Keratinocyte (primary cell): ENCODE measurements at regions not wholly inside any gene's neighbourhood (a gene's known extent, or its start where the extent isn't known, plus 50 kb on each side); places are given as distances from the start of the nearest gene placed in this dataset.

Experiments used
- EZH2 ChIP-seq: IDR thresholded peaks from one replicate; pipeline ENCODE4 v1.6.1; 2012; ENCODE audit warnings: inconsistent platforms, mild to moderate bottlenecking, low read length, moderate library complexity
- TF ChIP-seq, protein P1 (sequence below), 3 experiments: IDR thresholded peaks in 1 of 3; conservative IDR thresholded peaks in 1 of 3; optimal IDR thresholded peaks in 1 of 3; 2 replicates in 2 of 3; 3 replicates in 1 of 3; pipeline versions ENCODE3 to v1.5.1; 2011; ENCODE audit warnings: low read length in 3 of 3, mild to moderate bottlenecking in 3 of 3, moderate library complexity in 2 of 3, control low read depth in 1 of 3, inconsistent platforms in 1 of 3; ENCODE audit not compliant: insufficient read depth in 2 of 3; ENCODE audit errors: extremely low read depth in 1 of 3

DNA sequence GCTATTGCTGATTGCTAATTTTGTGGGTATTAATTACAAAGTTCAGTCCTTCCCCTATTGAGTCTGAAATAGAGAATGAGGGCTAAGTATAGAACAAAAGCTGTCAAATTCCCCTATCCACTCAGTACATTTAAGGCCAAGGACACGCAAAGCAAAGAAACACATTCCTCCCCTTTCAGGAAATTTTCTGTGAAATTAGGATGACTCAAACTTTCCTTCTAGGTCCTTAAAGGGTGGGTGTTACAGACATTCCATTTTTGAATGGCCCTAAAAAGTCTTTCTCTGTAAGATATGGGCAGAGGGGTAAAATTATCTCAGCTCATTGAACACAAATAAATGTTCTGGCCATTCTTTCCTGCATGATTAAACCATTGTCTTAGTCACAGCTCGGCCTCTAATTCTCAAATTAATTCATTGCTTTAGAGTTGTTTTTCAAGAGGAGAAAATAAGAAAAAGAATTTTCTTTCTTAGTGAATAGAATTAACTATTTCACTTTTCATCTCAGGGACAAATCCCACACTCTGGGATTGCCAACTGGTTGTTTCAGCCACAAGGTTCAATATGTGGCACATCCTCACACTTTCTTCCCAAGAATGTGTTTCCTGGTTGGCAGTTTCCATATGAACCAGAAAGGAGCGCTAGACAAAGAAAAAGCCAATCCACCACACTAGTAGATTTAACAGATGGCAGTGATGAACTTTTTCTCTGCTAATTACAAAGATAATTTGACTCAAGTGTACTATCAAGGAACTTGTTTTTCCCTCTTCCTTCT, 424.1 kb downstream of the ZNF385D start:
- TF ChIP-seq, protein P1, sequence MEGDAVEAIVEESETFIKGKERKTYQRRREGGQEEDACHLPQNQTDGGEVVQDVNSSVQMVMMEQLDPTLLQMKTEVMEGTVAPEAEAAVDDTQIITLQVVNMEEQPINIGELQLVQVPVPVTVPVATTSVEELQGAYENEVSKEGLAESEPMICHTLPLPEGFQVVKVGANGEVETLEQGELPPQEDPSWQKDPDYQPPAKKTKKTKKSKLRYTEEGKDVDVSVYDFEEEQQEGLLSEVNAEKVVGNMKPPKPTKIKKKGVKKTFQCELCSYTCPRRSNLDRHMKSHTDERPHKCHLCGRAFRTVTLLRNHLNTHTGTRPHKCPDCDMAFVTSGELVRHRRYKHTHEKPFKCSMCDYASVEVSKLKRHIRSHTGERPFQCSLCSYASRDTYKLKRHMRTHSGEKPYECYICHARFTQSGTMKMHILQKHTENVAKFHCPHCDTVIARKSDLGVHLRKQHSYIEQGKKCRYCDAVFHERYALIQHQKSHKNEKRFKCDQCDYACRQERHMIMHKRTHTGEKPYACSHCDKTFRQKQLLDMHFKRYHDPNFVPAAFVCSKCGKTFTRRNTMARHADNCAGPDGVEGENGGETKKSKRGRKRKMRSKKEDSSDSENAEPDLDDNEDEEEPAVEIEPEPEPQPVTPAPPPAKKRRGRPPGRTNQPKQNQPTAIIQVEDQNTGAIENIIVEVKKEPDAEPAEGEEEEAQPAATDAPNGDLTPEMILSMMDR (optimal IDR thresholded peaks at IDR 0.05 in 1 of 3, IDR thresholded peaks at IDR 0.05 in 1 of 3, conservative IDR thresholded peaks at IDR 0.05 in 1 of 3; ENCODE audit: extremely low read depth in 1 of 3, insufficient read depth in 2 of 3, low read length in 3 of 3) = no peak
- no peak for TF ChIP-seq EZH2
